GM21825 (cell line): ENCODE measurements at regions not wholly inside any gene's neighbourhood (a gene's known extent, or its start where the extent isn't known, plus 50 kb on each side); places are given as distances from the start of the nearest gene placed in this dataset.
"Not testable (repeated sequence)": the region's sequence is repeated elsewhere in the genome, so short reads cannot be mapped to it uniquely, and the experiment has no call there.

Experiments used
- ATAC-seq: cut with Tn5 transposase; IDR thresholded peaks from one replicate; pipeline ENCODE4 v1.9.1; 2021; ENCODE audit warnings: mild to moderate bottlenecking, moderate library complexity; ENCODE audit not compliant: unreplicated experiment

DNA sequence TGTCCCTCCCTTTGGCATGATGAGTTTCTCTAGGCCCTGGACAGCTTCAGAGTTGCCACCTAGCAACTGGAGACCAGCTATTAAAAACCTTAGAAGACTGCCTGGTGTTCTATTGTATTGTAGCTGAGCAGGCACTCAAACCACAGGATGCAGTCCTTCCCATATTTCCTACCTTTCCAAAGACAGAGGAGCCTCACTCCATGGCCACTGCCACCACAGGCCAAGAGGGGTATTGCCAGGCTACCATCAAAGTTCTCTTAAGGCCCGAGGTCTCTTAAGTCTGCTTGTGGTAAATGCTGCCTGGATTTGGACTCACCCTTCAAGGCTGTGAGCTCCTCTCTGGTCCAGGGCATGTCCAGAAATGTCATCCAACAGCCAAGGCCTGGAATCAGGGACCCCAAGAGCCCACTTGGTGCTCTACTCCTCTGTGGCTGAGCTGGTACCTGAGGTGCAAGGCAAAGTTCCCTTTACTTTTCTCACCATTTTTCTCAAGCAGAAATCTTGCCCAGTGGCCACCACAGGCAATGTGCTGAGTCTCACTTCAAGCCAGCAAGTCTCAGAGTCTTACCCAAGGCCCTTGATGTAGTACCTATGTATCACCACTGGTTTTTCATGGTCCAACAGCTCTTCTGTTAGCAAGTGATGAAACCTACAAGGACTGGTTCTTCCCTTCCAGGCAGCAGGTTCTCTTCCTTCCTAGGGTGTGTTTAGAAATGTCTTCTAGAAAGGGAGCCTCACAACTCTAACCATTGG lies 269.4 kb downstream of the AMY1C start:
- ATAC-seq = no peak

DNA sequence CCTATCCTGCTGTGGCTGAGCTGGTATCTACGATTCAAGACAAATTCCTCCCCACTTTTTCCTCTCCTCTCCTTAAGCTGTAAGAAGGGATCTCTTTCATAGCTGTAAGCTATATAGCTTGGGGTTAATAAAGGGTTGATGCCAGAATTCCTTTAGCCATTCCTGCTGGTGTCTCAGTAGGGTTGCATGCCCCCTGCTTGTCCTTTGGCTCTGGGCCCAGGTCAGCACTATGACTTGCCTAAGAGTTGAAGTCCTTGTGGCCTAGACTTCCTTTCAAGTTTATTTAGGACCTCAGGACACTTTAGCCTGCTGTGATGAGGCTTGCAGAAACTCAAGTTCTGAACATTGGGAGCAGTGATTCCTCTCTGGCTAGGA lies 270.0 kb downstream of the AMY1C start:
- ATAC-seq = no peak

DNA sequence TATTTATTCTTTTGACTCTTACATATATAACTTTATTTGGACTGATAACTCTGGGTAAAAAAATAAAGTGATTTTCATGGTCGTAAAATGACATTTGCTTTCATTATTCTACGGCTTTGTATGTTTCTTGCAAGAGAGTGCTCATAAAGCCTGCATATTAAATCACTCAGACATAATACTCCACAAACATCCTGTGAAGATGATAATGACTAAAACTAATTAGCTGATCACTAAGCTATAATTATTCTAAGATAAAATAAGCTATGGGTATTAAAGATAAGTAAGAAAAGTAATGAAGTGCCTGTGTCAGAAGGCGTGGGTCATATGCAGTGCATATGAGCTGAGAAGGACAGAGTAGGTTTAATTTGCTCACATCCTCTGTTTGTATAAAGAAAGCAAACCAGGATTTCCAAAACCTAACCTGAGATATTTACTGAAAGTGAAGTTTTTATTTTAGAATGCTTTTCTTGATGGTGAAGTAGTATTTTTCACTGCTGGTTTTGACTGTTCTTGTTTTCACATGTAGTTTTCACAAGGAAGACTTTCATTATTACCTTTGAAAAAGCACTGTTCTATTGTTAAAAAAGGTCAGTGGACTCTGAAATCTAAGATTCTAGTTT lies 278.8 kb downstream of the AMY1C start:
- no peak for ATAC-seq

DNA sequence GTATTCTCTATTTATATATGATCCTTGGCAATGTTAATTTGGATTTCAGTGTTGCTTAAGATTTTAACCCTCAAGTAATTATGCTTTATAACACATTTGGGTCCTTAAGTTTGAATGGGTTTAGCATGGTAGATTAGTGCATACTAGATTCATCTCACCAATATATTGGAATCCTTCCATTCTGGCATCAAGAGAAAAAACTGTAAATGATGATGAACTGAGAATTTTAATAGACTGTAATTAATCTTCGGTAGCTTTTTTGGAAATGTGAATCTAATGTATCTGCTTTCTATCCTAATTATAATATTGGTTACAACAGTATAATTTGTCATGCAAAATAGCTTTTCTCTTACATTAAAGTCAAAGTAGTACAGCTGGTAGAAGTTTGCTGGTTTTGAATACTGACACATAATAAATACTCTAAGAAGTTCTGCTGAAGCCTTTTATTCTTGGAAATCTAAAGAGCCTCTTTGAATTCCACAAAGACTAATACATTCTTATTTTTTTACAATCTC lies 279.8 kb downstream of the AMY1C start:
- ATAC-seq = no peak

DNA sequence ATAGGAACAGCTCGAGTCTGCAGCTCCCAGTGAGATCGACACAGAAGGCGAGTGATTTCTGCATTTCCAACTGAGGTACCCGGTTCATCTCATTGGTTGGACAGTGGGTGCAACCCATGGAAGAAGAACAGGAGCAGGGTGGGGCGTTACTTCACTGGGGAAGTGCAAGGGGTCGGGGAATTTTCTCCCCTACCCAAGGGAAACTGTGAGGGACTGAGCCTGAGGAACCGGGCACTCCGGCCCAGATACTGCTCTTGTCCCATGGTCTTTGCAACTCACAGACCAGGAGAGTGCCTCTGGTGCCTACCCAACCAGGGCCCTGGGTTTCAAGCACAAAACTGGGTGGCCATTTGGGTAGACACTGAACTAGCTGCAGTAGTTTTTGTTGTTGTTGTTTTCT lies 307.1 kb downstream of the AMY1C start:
- no peak for ATAC-seq

DNA sequence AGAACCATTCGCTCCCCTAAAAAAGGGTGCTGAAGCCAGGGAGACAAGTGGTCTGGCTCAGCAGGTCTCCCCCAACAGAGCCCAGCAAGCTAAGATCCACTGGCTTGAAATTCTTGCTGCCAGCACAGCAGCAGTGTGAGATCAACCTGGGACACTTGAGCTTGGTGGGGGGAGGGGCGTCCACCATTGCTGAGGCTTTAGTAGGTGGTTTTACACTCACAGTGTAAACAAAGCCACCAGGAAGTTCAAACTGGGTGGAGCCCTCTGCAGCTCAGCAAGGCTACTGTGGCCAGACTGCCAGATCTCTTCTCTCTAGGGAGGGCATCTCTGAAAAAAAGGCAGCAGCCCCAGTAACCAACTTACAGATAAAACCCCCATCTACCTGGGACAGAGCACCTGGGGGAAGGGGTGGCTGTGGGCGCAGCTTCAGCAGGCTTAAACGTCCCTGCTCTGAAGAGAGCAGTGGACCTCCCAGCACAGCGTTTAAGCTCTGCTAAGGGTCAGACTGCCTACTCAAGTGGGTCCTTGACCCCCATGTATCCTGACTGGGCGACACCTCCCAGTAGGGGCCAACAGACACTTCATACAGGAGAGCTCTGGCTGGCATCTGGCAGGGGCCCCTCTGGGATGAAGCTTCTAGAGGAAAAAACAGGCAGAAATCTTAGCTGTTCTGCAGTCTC lies 307.7 kb downstream of the AMY1C start:
- not testable (repeated sequence) for ATAC-seq

DNA sequence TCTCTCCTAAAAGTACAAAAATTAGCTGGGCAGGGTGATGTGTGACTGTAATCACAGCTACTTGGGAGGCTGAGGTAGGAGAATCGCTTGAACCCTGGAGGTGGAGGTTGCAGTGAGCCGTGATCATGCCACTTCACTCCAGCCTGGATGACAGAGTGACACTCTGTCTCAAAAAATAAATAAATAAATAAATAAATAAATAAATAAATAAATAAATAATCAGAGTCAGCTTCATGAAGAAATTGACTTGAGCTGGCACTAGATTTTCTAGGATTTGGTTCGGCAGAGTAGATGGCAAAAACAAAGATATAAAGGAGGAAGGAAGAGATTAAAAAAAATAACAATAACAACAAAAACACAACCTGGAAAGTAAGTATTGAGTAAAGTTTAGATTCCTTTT lies 311.9 kb downstream of the AMY1C start:
- not testable (repeated sequence) for ATAC-seq

DNA sequence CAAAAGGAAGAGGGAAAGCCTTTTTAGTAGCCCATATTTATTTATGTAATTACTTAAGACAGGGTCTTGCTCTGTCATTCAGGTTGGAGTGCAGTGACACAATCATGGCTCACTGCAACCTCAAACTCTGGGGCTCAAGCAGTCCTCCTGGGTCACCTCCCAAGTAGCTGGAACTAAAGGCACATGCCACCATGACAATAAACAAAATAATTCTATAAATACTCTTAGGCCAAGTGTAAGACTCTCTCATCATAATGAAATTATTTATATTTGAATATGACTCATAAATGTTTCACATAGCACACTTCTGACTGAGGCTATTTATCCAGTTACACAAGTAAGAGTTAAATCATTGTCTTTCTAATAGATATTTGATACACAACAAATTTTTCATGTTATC lies 314.7 kb downstream of the AMY1C start:
- no peak for ATAC-seq

DNA sequence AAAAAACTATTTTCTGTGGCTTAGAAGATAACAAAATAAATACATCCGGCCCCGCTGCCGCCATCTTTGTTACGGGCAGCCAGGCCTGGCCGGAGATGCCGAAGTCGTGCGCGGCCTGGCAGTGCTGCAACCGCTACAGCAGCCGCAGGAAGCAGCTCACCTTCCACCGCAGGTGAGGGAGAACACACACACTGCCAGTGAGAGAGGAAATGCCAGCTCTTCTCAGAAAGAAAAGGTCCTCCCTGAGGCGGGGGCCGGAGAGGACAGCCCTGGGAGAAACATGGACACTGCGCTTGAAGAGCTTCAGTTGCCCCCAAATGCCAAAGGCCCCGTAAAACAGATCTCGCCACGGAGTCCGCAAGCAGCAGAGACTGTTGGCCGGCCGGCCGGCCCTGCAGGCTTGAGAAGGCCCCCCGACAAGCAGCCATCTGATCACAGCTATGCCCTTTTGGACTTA lies 323.2 kb downstream of the AMY1C start:
- no peak for ATAC-seq

DNA sequence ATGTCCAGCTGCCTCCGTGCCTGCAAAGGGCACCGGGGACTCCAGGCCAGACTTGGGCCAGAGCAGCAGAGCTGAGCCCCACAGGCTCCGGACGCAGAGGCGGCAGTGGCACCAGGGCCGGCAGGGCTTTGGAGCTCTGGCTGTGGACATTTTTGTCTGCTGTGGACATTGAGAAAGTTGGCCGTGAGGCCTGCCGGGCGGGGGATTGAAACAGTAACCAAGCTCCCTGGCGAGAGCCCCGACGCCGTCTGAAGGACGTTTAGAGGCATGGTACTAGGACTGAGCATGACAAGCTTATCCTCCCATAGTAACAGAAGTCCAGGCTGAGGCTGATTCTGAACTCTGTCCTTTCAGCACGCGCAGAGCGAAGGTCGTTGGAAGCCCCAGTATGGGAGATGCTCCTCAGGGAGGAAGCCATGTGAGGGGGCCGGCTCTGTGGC lies 323.8 kb downstream of the AMY1C start:
- no peak for ATAC-seq

DNA sequence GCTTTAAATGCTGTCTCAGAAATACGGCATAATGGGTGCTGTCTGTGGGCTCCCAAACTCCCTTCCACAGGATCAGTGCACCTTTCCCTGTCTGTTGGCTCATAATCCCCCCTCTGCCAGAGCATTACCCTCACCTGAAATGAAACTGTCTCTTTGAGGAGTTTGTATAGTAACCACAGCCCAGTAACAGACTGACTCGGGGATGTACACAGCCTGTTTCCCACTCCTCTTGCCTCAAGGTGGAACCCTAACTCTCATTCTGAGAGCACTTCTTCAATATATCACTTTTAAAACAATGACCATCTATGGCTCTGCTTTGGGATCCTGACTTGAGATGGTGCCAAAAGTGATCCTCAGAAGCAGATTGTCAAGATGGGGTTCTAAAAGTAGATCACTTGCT lies 332.5 kb downstream of the AMY1C start:
- no peak for ATAC-seq

DNA sequence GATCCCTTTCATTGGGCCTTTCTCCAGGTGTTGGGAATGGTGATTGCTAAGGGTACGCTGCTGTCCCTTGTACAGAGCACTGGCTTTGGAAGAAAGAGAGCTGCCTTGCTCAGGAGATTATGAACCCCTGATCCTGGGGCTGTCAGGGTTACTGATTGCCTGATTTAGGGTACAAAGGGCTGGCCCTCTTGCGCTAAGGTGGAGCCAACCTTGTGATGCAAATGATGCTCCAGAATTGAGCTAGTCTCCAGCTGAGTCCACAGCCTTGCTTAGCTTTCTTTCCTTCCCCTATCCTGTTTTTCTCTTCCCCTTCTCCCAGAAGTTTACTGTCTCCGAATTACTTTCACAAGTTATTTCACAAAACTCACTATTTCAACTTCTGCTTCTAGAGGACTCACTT lies 334.7 kb downstream of the AMY1C start:
- no peak for ATAC-seq

DNA sequence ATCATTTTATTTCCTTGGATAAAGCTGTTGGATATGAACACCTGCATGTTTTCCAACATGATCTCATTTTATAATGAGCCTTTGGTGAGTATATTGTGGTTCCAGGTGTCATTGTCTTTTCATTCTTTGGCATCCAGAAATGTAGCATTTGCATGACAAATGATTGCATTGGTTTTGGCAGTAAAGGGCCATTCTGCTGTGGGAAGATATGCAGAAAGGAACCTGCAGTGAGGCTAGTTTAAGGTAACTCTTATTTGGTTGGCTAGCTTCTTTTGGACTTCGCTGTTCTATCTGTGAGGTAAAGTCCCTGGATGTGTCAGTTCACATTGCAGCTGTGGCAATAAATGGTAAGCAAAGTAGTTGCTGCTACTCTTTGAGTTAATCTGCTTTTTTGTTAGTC lies 343.0 kb downstream of the AMY1C start:
- no peak for ATAC-seq

DNA sequence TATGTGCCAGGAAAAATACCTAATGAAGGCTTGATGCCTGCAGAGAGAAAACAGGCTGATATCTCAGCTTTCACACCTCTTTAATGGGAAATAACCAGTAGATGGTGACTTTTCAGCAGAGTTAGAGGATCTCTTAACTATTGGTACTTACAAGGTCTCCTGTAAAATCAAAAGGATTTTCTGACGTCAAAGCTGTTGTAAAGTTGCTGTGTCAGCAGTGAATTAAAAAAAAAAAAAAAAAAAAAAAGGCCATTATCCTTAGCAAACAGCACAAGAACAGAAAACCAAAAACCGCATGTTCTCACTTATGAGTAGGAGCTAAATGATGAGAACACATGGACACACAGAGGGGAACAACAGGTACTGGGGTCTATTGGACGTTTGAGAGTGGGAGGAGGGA lies 349.1 kb downstream of the AMY1C start:
- no peak for ATAC-seq

DNA sequence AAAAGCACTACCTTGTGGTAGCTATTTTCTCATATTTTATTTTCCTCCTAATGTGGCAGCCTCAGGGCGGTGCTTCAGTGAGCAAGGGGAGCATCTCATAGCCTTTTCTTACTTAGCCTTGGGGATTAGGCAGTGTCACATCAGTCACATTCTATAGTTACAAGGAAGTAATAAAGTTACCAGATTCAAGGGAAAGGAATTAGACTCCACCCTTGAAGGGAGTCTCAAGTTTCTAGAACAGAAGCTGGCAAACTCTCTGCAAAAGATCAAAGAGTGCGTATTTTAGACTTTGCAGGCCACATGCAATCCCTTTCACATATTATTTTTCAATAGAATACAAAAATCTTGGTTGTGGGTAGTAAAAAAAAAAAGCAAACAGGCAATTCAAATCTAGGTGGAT lies 350.4 kb downstream of the AMY1C start:
- no peak for ATAC-seq

DNA sequence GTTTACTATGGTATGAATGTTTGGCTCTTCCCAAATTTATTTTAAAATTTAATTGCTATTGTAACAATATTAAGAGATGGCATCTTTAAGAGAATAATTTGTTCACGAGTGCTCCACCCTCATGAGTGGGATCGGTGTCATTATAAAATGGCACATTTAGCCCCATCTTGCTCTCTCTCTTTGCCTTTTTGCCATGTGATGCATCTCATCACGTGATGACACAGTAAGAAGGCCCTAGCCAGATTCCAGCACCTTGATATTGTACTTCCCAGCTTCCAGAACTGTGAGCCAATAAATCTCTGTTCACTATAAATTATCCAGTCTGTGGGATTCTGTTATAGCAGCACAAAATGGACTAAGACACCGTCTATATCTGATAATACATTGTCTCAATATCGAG lies 355.8 kb downstream of the AMY1C start:
- ATAC-seq = no peak

DNA sequence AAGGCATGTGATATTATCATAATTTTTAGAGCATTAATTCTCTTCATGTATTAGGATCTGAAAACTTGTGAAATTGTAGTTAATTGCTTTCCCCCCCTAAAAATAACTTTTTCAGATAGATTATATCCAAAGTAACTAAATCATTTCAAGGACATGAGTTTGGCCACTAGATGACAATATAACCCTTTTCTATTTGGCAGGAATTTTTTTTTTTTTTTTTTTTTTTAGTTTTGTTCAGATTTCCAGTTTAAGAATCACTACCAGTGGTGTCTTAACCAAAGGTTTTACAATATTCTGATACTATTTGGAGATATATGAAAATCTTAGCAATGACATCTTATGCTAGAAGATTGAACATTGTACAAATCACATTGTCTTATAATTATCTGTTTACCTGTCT lies 370.8 kb downstream of the AMY1C start:
- ATAC-seq = no peak

DNA sequence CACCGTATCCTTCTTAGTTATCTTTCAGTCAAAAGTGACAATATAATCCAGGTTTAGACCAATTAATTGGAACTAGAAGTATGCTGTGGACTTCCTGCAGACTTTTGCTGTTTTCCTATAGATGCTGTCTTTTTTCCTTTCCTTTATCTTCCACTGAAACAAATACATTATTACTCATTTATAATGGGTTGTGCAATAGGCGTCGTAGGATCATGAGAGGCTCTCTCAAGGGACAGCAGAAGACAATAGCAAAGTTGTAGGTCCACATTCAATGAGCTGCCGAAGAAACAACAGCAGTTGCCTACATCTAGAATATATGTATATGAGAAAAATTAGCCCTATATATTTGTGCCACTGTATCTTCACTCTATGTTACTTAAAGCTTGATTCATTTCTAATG lies 371.6 kb downstream of the AMY1C start:
- ATAC-seq = no peak

DNA sequence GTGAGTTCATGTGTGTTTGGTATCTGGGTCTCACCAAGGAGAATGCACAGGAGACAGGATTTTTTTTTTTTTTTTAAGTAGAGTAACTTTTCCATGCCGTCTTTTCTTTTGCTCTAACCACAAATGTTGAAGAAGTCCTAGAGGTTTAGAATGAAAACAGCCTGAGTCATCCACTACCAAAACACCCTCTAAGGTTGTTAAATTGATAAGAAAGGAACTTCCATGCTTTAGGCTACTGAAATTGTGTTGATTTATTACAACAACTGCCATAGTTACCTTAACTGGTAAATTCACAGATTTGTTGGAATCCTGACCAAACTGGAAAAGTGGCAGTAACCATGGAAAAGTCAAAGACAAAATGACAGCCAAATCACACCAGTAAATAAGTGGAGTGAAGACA lies 375.6 kb downstream of the AMY1C start:
- ATAC-seq = no peak

DNA sequence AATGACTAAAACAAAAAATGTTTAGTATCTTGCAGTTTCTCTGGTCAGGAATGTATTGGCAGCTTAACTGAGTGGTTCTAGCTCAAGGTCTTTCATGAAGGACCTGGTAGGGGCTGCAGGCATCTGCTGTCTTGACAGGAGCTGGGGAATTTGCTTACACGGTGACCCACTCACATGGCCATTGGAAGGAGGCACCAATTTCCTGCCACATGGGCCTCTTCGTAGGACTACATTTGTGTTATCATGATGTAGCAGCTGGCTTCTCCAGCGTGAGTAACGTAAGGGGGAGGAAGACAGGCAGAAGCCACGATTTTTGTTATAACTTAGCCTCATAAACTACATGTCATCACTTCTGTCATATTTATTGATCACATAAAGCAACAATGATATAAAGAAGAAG lies 376.3 kb downstream of the AMY1C start:
- ATAC-seq = no peak

DNA sequence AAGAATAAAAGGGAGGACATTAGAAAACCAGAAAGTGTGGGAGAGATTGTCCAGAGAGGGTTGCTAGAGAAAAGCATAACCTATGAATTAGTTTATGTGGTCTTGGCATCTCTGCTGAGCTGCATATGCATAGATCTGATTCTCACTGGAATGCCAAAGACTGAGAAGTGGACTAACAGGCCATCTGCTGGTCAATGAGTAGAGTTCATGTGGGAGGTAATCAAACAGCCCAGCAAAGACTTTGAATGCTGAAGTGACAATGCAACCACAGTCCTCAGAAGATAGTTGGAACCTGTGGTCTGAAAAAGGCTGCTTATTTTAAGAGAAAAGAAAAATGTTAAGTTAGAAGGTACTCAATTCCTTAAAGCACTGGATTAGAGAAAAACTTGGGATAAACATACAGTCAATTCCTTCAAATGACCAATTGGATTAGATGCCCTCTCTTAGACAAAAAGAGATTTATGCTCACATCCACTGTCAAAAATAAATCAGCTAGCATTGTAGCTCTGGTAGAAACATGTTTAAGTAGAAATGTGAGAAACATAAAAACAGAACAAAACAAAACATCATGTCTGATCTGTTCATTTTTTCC lies 382.8 kb downstream of the AMY1C start:
- ATAC-seq = no peak

DNA sequence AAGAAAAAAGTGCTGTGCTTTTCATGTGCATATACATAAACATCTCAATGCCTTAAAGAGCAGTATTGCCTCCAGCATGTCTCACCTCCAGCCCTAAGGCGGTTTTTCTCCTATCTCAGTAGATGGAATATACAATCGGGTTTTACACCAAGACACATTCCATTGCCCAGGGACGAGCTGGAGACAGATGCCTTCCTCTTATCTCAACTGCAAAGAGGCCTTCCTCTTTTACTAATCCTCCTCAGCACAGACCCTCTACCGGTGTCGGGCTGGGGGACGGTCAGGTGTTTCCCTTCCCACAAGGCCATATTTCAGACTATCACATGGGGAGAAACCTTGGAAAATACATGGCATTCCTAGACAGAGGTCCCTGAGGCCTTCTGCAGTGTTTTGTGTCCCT lies 385.3 kb downstream of the AMY1C start:
- not testable (repeated sequence) for ATAC-seq
